GM13976 (cell line): ENCODE measurements at regions not wholly inside any gene's neighbourhood (a gene's known extent, or its start where the extent isn't known, plus 50 kb on each side); places are given as distances from the start of the nearest gene placed in this dataset.

Experiments used
- DNase-seq: peaks from one replicate; pipeline ENCODE4 v3.0.0; 2012; ENCODE audit warnings: low spot score
- in situ Hi-C: fragments of 300-500 bp; cut with MboI; formaldehyde crosslinking; loops from one replicate; pipeline ENCODE4 v1.12.0; 2022; ENCODE audit warnings: low sequenced_read_pairs, mixed read lengths, inconsistent platforms; ENCODE audit not compliant: unreplicated experiment
- TF ChIP-seq, protein P1 (sequence below): IDR thresholded peaks from 2 replicates; pipeline ENCODE4 v1.5.1; 2012; ENCODE audit warnings: borderline replicate concordance, mild to moderate bottlenecking; ENCODE audit not compliant: insufficient read depth; ENCODE audit errors: extremely low read depth, missing control alignments, control extremely low read depth

- TF ChIP-seq, protein P1, sequence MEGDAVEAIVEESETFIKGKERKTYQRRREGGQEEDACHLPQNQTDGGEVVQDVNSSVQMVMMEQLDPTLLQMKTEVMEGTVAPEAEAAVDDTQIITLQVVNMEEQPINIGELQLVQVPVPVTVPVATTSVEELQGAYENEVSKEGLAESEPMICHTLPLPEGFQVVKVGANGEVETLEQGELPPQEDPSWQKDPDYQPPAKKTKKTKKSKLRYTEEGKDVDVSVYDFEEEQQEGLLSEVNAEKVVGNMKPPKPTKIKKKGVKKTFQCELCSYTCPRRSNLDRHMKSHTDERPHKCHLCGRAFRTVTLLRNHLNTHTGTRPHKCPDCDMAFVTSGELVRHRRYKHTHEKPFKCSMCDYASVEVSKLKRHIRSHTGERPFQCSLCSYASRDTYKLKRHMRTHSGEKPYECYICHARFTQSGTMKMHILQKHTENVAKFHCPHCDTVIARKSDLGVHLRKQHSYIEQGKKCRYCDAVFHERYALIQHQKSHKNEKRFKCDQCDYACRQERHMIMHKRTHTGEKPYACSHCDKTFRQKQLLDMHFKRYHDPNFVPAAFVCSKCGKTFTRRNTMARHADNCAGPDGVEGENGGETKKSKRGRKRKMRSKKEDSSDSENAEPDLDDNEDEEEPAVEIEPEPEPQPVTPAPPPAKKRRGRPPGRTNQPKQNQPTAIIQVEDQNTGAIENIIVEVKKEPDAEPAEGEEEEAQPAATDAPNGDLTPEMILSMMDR, result no peak
- in situ Hi-C loops, result no loop called here
- DNase-seq, result no peak
These were observed 1347.5 kb upstream of the ADGRB3 start for GRCh38 chr6:67287566-67287965.

DNA sequence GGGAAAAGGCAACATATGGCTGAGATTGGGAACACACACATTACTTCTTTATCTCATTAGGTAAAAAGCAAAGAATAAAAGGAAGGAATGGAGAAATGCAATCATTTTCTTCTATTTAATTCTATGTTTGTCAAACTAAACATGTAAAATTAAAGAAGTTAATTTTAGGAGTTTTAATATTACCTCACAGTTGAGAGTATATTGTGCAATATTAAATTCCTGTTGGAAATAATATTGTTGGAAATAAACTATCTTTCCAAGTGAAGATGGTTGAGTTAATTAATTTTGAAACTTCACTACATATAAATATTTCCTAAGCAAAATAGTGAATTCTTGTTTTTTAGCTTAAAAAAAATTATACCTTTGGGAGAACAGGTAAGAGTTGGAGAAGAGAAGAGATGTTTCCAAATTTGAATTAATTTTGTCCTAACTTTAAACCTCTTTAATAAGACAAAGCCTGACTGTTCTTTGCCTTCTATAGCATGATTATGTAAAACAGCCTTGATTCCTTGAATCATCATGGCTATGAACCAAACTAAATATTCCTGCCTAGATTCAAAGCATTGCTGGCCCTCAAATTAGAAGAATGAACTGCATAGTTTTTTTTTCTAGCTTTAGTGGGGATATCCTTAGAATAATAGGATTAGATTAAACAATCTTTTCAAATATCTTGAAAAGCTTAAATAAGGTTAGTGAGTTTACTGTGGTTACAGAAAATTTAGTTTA lies 1349.1 kb upstream of the ADGRB3 start:
- in situ Hi-C loops, result no loop called here
- TF ChIP-seq, protein P1, result no peak
- DNase-seq, result no peak

- no peak for DNase-seq
- in situ Hi-C loops, result no loop called here
- TF ChIP-seq, protein P1, result no peak
These were observed 1357.8 kb upstream of the ADGRB3 start for GRCh38 chr6:67277312-67277711.

- in situ Hi-C loops, result no loop called here
- TF ChIP-seq, protein P1, result no peak
- no peak for DNase-seq
These were observed 1368.8 kb upstream of the ADGRB3 start for GRCh38 chr6:67265996-67266921.

- TF ChIP-seq, protein P1, result no peak
- no peak for DNase-seq
- in situ Hi-C loops, result no loop called here
These were observed 1382.4 kb upstream of the ADGRB3 start for GRCh38 chr6:67252663-67253062.

DNA sequence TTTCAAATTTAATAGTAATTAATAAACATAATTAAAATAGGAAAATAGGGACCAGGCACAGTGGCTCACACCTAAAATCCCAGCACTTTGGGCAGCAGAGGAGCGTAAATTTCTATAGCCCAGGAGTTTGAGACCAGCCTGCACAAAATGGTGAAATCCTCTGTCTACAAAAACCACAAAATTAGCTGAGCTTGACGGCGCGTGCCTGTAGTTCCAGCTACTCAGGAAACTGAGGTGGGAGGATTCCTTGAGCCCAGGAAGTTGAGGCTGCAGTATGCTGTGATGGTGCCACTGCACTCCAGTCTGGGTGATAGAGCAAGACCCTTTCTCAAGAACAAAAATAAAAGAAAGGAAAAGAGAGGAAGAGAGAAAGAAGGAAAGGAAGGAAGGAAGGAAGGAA lies 1387.0 kb upstream of the ADGRB3 start:
- in situ Hi-C loops, result no loop called here
- TF ChIP-seq, protein P1, result no peak
- DNase-seq, result no peak
